AG04450 (cell line): ENCODE measurements at regions not wholly inside any gene's neighbourhood (a gene's known extent, or its start where the extent isn't known, plus 50 kb on each side); places are given as distances from the start of the nearest gene placed in this dataset.

ENCODE experiments used
- CTCF ChIA-PET: fragments of 300-600, 350-600 bp; formaldehyde crosslinking; extraction: SDS; loops from one replicate; lab custom pipeline; 2022; ENCODE audit warnings: antibody characterized with exemption, inconsistent platforms; lab: Charles Lee
- POLR2A ChIA-PET: fragments of 350-600 bp; formaldehyde crosslinking; extraction: SDS; loops from one replicate; lab custom pipeline; 2021; ENCODE audit warnings: antibody characterized with exemption, inconsistent platforms; lab: Yijun Ruan, JAX
- DNase-seq: peaks from one replicate; pipeline ENCODE4 v3.0.0-alpha.2; 2011; ENCODE audit warnings: low read depth, low spot score
- H3K27ac ChIP-seq: one replicate; pipeline ENCODE4 v1.5.1; 2012; ENCODE audit warnings: low read depth, low read length, control low read depth
- H3K27me3 ChIP-seq: one replicate; pipeline ENCODE4 v1.6.0; 2012; ENCODE audit warnings: low read length; ENCODE audit not compliant: control insufficient read depth, insufficient read depth
- H3K4me3 ChIP-seq: 2 replicates; pipeline ENCODE4 v1.5.1; 2011; ENCODE audit warnings: mild to moderate bottlenecking, low read depth, low read length, control low read depth
- H3K9me3 ChIP-seq: 2 replicates; pipeline ENCODE4 v1.5.1; 2012; ENCODE audit warnings: low read length; ENCODE audit not compliant: control insufficient read depth, insufficient read depth
- TF ChIP-seq, protein P1 (sequence below): IDR thresholded peaks from 2 replicates; pipeline ENCODE4 v1.5.1; 2011; ENCODE audit warnings: low read depth, low read length, control low read depth, inconsistent platforms

GRCh38 chr4:45063696-45064095 is 337.3 kb upstream of the GNPDA2 start:
- Histone ChIP-seq H3K27ac (no peak overlapping the region), H3K4me3 (no peak overlapping the region), H3K9me3 (no peaks in the 10 kb centered on the region; the same call in 1 of the 2 replicates), H3K27me3 (no peaks in the 10 kb centered on the region)
- ChIA-PET CTCF (no interaction called here), POLR2A (no interaction called here)
- TF ChIP-seq, protein P1, sequence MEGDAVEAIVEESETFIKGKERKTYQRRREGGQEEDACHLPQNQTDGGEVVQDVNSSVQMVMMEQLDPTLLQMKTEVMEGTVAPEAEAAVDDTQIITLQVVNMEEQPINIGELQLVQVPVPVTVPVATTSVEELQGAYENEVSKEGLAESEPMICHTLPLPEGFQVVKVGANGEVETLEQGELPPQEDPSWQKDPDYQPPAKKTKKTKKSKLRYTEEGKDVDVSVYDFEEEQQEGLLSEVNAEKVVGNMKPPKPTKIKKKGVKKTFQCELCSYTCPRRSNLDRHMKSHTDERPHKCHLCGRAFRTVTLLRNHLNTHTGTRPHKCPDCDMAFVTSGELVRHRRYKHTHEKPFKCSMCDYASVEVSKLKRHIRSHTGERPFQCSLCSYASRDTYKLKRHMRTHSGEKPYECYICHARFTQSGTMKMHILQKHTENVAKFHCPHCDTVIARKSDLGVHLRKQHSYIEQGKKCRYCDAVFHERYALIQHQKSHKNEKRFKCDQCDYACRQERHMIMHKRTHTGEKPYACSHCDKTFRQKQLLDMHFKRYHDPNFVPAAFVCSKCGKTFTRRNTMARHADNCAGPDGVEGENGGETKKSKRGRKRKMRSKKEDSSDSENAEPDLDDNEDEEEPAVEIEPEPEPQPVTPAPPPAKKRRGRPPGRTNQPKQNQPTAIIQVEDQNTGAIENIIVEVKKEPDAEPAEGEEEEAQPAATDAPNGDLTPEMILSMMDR: no peak
- no peak for DNase-seq

DNA sequence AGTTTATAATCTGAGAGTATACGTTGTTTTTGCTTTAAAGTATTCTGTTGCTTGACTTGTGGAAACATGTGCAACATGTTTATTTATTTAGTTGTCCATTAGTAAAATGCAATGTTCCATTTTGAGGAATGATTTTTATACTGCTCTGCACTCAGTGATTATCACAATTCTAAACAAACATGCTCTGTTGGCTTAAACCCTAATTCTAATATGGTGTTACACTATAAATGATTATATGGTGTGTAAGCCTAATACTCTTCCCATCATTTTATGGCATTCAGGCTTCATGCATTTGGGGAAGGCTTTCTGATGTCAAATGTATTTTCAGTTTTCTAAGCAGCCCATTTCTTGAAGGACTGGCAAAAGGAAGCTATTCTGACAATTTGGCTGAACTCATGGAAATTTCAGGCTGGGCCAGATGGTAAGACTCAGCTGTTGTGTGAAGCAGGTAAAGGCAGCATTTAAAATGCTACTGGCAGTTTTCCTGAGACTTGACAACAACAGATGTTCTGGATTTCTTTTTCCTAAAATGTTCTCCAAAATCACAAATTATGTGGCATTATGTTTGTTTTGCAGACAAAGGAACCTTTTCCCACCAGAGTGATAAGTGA is 336.7 kb upstream of the GNPDA2 start:
- Histone ChIP-seq H3K9me3 (peaks cover 3% of the 10 kb centered on the region; the same call in 1 of the 2 replicates), H3K4me3 (no peak overlapping the region), H3K27ac (no peak overlapping the region), H3K27me3 (no peaks in the 10 kb centered on the region)
- ChIA-PET POLR2A (no interaction called here), CTCF (no interaction called here)
- no peak for DNase-seq
- TF ChIP-seq, protein P1: no peak

DNA sequence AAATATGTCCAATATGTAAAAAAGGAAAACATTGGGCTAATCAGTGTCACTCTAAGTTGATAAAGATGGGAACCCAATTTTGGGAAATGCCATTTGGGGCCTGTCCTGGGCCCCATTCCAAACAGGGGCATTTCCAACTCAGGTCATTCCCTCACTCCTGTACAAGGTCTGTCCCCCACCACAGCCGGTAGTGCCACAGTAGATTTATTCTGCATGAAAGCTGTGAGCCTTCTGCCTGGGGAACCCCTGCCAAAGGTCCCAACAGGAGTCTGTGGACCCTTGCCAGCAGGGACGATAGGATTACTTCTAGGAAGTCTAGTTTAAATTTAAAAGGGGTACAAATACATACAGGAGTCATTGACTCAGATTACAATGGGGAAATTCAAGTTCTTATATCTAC is 317.6 kb upstream of the GNPDA2 start:
- peaks cover 3% of the 10 kb centered on the region; the same call in 1 of the 2 replicates for H3K9me3 ChIP-seq

DNA sequence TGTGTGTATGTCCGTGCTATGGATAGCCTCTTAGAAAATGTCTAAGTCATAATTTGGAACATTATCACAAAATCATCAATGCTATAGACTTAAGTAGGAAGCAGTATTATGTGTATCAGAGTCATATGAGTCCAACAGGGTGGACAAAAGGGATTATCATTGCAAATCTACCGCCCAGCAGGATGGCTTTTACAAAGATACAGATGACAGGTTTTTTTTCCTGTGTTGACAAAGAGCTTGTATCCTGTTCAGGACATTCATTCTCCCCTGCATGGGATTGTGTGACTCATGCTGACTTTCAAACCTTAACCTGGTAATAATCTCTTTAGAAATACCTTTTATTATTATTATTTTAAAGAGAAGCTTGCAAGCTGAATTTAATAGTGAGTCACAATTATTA is 310.3 kb upstream of the GNPDA2 start:
- DNase-seq: no peak
- no peaks in the 10 kb centered on the region for H3K9me3 ChIP-seq
- H3K4me3 ChIP-seq: no peak overlapping the region
- H3K27me3 ChIP-seq: no peaks in the 10 kb centered on the region
- TF ChIP-seq, protein P1: no peak
- CTCF ChIA-PET: interaction anchor here (0.6 kb wide), 1 partner anchor 33 kb away, joined by 3 read pairs; no protein-coding TSS in a partner anchor
- no peak overlapping the region for H3K27ac ChIP-seq
- POLR2A ChIA-PET: no interaction called here

More for the DNA sequence above, 317.6 kb upstream of the GNPDA2 start:
- DNase-seq: no peak
- ChIA-PET CTCF (no interaction called here), POLR2A (no interaction called here)
- Histone ChIP-seq H3K27me3 (no peaks in the 10 kb centered on the region), H3K4me3 (no peak overlapping the region), H3K27ac (no peak overlapping the region)
- TF ChIP-seq, protein P1: no peak

GRCh38 chr4:45033676-45034419 is 307.5 kb upstream of the GNPDA2 start:
- POLR2A ChIA-PET: no interaction called here
- Histone ChIP-seq H3K4me3 (no peak overlapping the region), H3K9me3 (peaks cover 3% of the 10 kb centered on the region; the same call in 1 of the 2 replicates), H3K27me3 (no peaks in the 10 kb centered on the region), H3K27ac (no peak overlapping the region)
- no peak for DNase-seq
- TF ChIP-seq, protein P1: no peak
- CTCF ChIA-PET: no interaction called here
